Smooth muscle cell (in vitro differentiated cells): ENCODE measurements at regions not wholly inside any gene's neighbourhood (a gene's known extent, or its start where the extent isn't known, plus 50 kb on each side); places are given as distances from the start of the nearest gene placed in this dataset.
"Not testable (repeated sequence)": the region's sequence is repeated elsewhere in the genome, so short reads cannot be mapped to it uniquely, and the experiment has no call there.

ENCODE experiments used
- DNase-seq: peaks from one replicate; lab custom pipeline; 2025; ENCODE audit not compliant: unreplicated experiment; lab: John Stamatoyannopoulos, UW
- H2AFZ ChIP-seq: fragments of 200-600 bp; sonication (generic); 2 replicates; pipeline ENCODE4 v1.6.0; 2016; ENCODE audit warnings: antibody characterized with exemption, low read depth, mild to moderate bottlenecking
- H3F3A ChIP-seq: fragments of 200-600 bp; sonication (generic); 2 replicates; pipeline ENCODE4 v1.6.0; 2017; ENCODE audit warnings: antibody characterized with exemption, low read depth
- H3K27ac ChIP-seq: fragments of 200-600 bp; sonication (generic); 2 replicates; pipeline ENCODE4 v1.5.1; 2016; ENCODE audit warnings: low read depth, mild to moderate bottlenecking
- H3K27me3 ChIP-seq: fragments of 200-600 bp; sonication (generic); 2 replicates; pipeline ENCODE4 v1.6.1; 2016; ENCODE audit warnings: low read depth, mild to moderate bottlenecking
- H3K36me3 ChIP-seq: fragments of 200-600 bp; sonication (generic); 2 replicates; pipeline ENCODE4 v1.5.1; 2016; ENCODE audit warnings: low read depth
- H3K4me1 ChIP-seq: fragments of 200-600 bp; sonication (generic); 2 replicates; pipeline ENCODE4 v1.5.1; 2016; ENCODE audit warnings: low read depth
- H3K4me2 ChIP-seq: fragments of 200-600 bp; sonication (generic); 2 replicates; pipeline ENCODE4 v1.6.0; 2016; ENCODE audit warnings: mild to moderate bottlenecking
- H3K4me3 ChIP-seq: fragments of 200-600 bp; sonication (generic); 2 replicates; pipeline ENCODE4 v1.5.1; 2016; ENCODE audit warnings: mild to moderate bottlenecking
- H3K79me2 ChIP-seq: fragments of 200-600 bp; sonication (generic); 2 replicates; pipeline ENCODE4 v1.6.0; 2016; ENCODE audit warnings: low read depth, mild to moderate bottlenecking
- H3K9ac ChIP-seq: fragments of 200-600 bp; sonication (generic); 2 replicates; pipeline ENCODE4 v1.6.0; 2016; ENCODE audit warnings: low read depth
- H3K9me3 ChIP-seq: fragments of 200-600 bp; sonication (generic); replicated peaks from 2 replicates; pipeline ENCODE4 v1.5.1; 2016; ENCODE audit warnings: low read depth
- H4K20me1 ChIP-seq: fragments of 200-600 bp; sonication (generic); 2 replicates; pipeline ENCODE4 v1.6.0; 2016; ENCODE audit warnings: low read depth
- CTCF ChIP-seq: fragments of 200-600 bp; sonication (generic); IDR thresholded peaks from 2 replicates; pipeline ENCODE4 v1.5.1; 2017; ENCODE audit warnings: borderline replicate concordance, mild to moderate bottlenecking, antibody characterized with exemption; ENCODE audit not compliant: insufficient read depth, poor library complexity, severe bottlenecking
- WGBS: methylation state at CpG from one replicate; pipeline ENCODE4 v1.1.7; 2016; ENCODE audit warnings: low lambda C conversion rate; 5-methylcytosine and 5-hydroxymethylcytosine counted together

GRCh38 chr13:53110181-53110580, 81.6 kb downstream of the OLFM4 start:
- no peak overlapping the region for H3K9ac ChIP-seq
- no peak overlapping the region for H3K27ac ChIP-seq
- H3K27me3 ChIP-seq, result no peaks in the 10 kb centered on the region
- no peaks in the 10 kb centered on the region for H3K36me3 ChIP-seq
- H4K20me1 ChIP-seq, result no peaks in the 10 kb centered on the region
- no peak overlapping the region for H2AFZ ChIP-seq
- H3K79me2 ChIP-seq, result no peaks in the 10 kb centered on the region
- 76% methylated on average over 2 of the region's 2 CpGs for WGBS
- TF ChIP-seq CTCF, result no peak
- no peak overlapping the region for H3K4me3 ChIP-seq
- no peak for DNase-seq
- H3K9me3 ChIP-seq, result no peaks in the 10 kb centered on the region
- H3K4me2 ChIP-seq, result no peak overlapping the region
- H3F3A ChIP-seq, result no peaks in the 10 kb centered on the region
- H3K4me1 ChIP-seq, result no peaks in the 10 kb centered on the region

GRCh38 chr13:53110614-53111013, 82.0 kb downstream of the OLFM4 start:
- Histone ChIP-seq H3K79me2 (no peaks in the 10 kb centered on the region), H3F3A (no peaks in the 10 kb centered on the region), H3K9ac (no peak overlapping the region), H3K27me3 (no peaks in the 10 kb centered on the region), H3K27ac (no peak overlapping the region), H3K36me3 (no peaks in the 10 kb centered on the region), H3K4me1 (no peaks in the 10 kb centered on the region), H2AFZ (no peak overlapping the region), H3K4me2 (no peak overlapping the region), H4K20me1 (no peaks in the 10 kb centered on the region), H3K4me3 (no peak overlapping the region), H3K9me3 (no peaks in the 10 kb centered on the region)
- DNase-seq, result no peak
- TF ChIP-seq CTCF, result no peak
- WGBS, result 82% methylated on average over 4 of the region's 4 CpGs

- Histone ChIP-seq H3K4me3 (no peak overlapping the region), H3K36me3 (no peaks in the 10 kb centered on the region)
Observed at GRCh38 chr13:53112522-53112921, 83.9 kb downstream of the OLFM4 start.

GRCh38 chr13:53117048-53117447, 88.4 kb downstream of the OLFM4 start:
- H2AFZ ChIP-seq, DNase-seq, H3K9me3 ChIP-seq, H3K36me3 ChIP-seq, H3K9ac ChIP-seq, H3K27me3 ChIP-seq, H3K79me2 ChIP-seq, H3K4me3 ChIP-seq, H3F3A ChIP-seq, H4K20me1 ChIP-seq, H3K27ac ChIP-seq, H3K4me2 ChIP-seq: not testable (repeated sequence)
- peaks cover 11% of the 10 kb centered on the region for H3K4me1 ChIP-seq
- WGBS, result 96% methylated on average over 1 of the region's 1 CpG

More at GRCh38 chr13:53112522-53112921, 83.9 kb downstream of the OLFM4 start:
- Histone ChIP-seq H3K9me3 (no peaks in the 10 kb centered on the region), H3K4me1 (no peaks in the 10 kb centered on the region), H3K9ac (no peak overlapping the region), H3K27me3 (no peaks in the 10 kb centered on the region), H3F3A (no peaks in the 10 kb centered on the region), H4K20me1 (no peaks in the 10 kb centered on the region), H2AFZ (no peak overlapping the region), H3K27ac (no peak overlapping the region), H3K79me2 (no peaks in the 10 kb centered on the region), H3K4me2 (no peak overlapping the region)
- no peak for TF ChIP-seq CTCF
- no peak for DNase-seq
- 96% methylated on average over 2 of the region's 2 CpGs for WGBS
